GM21786 (cell line): ENCODE measurements at regions not wholly inside any gene's neighbourhood (a gene's known extent, or its start where the extent isn't known, plus 50 kb on each side); places are given as distances from the start of the nearest gene placed in this dataset.
"Not testable (repeated sequence)": the region's sequence is repeated elsewhere in the genome, so short reads cannot be mapped to it uniquely, and the experiment has no call there.

Source experiments
- ATAC-seq: cut with Tn5 transposase; IDR thresholded peaks from one replicate; pipeline ENCODE4 v1.9.1; 2021; ENCODE audit not compliant: unreplicated experiment

- ATAC-seq, result no peak
Observed at GRCh38 chr6:167392631-167393316, 67.9 kb downstream of the TTLL2 start.

- no peak for ATAC-seq
Observed at GRCh38 chr6:167393731-167394130, 68.8 kb downstream of the TTLL2 start.

GRCh38 chr6:167394339-167394738 lies 69.5 kb downstream of the TTLL2 start:
- ATAC-seq, result no peak

GRCh38 chr6:167394820-167395219 lies 69.9 kb downstream of the TTLL2 start:
- ATAC-seq, result no peak

GRCh38 chr6:167396068-167396658 lies 71.3 kb downstream of the TTLL2 start:
- ATAC-seq, result no peak

GRCh38 chr6:167396659-167397490 lies 72.0 kb downstream of the TTLL2 start:
- no peak for ATAC-seq

GRCh38 chr6:167397712-167398111 lies 72.8 kb downstream of the TTLL2 start:
- ATAC-seq, result no peak

GRCh38 chr6:167398214-167399050 lies 73.5 kb downstream of the TTLL2 start:
- no peak for ATAC-seq

- ATAC-seq, result no peak
Observed at GRCh38 chr6:167399051-167399387, 74.1 kb downstream of the TTLL2 start.

- ATAC-seq, result no peak
Observed at GRCh38 chr6:167399599-167399998, 74.7 kb downstream of the TTLL2 start.

GRCh38 chr6:167400482-167401138 lies 75.7 kb downstream of the TTLL2 start:
- no peak for ATAC-seq

- no peak for ATAC-seq
Observed at GRCh38 chr6:167401525-167402194, 76.8 kb downstream of the TTLL2 start.

- ATAC-seq, result no peak
Observed at GRCh38 chr6:167402195-167402686, 77.4 kb downstream of the TTLL2 start.

- ATAC-seq, result no peak
Observed at GRCh38 chr6:167403427-167403826, 78.5 kb downstream of the TTLL2 start.

- no peak for ATAC-seq
Observed at GRCh38 chr6:167404385-167405049, 79.6 kb downstream of the TTLL2 start.

GRCh38 chr6:167405778-167406532 lies 81.1 kb downstream of the TTLL2 start:
- no peak for ATAC-seq

GRCh38 chr6:167406533-167407238 lies 81.8 kb downstream of the TTLL2 start:
- ATAC-seq, result not testable (repeated sequence)
